Ishikawa (cell line): ENCODE measurements at regions not wholly inside any gene's neighbourhood (a gene's known extent, or its start where the extent isn't known, plus 50 kb on each side); places are given as distances from the start of the nearest gene placed in this dataset.

ENCODE experiments used
- CEBPB ChIP-seq: IDR thresholded peaks from 2 replicates; pipeline ENCODE4 v1.6.1; 2012
- CREB1 ChIP-seq: IDR thresholded peaks from 2 replicates; pipeline ENCODE4 v1.6.1; 2012; ENCODE audit warnings: low read depth
- EGR1 ChIP-seq: IDR thresholded peaks from 2 replicates; pipeline ENCODE4 v1.6.1; 2012
- EP300 ChIP-seq: IDR thresholded peaks from 2 replicates; pipeline ENCODE4 v1.6.1; 2012; ENCODE audit warnings: borderline replicate concordance
- FOXM1 ChIP-seq: IDR thresholded peaks from 2 replicates; pipeline ENCODE4 v1.6.1; 2012; ENCODE audit warnings: low read depth, borderline replicate concordance
- NFIC ChIP-seq: IDR thresholded peaks from 2 replicates; pipeline ENCODE4 v1.6.1; 2012
- RAD21 ChIP-seq: IDR thresholded peaks from 2 replicates; pipeline ENCODE4 v1.6.1; 2012; ENCODE audit warnings: low read depth
- TAF1 ChIP-seq: IDR thresholded peaks from 2 replicates; pipeline ENCODE4 v1.6.1; 2012; ENCODE audit warnings: low read depth, mild to moderate bottlenecking
- TCF12 ChIP-seq: IDR thresholded peaks from 2 replicates; pipeline ENCODE4 v1.6.1; 2012; ENCODE audit warnings: low read depth
- TEAD4 ChIP-seq: IDR thresholded peaks from 2 replicates; pipeline ENCODE4 v1.6.1; 2012
- YY1 ChIP-seq: IDR thresholded peaks from 2 replicates; pipeline ENCODE4 v1.6.1; 2012; ENCODE audit warnings: low read depth
- ZBTB7A ChIP-seq: IDR thresholded peaks from 2 replicates; pipeline ENCODE4 v1.6.1; 2012; ENCODE audit warnings: low read depth
- TF ChIP-seq, protein P1 (sequence below): IDR thresholded peaks from 2 replicates; pipeline ENCODE4 v1.6.1; 2012
- TF ChIP-seq, protein P2 (sequence below): IDR thresholded peaks from 2 replicates; pipeline ENCODE4 v1.6.1; 2012
- TF ChIP-seq, protein P3 (sequence below): IDR thresholded peaks from 2 replicates; pipeline ENCODE4 v1.6.1; 2012; ENCODE audit warnings: low read depth, mild to moderate bottlenecking

DNA sequence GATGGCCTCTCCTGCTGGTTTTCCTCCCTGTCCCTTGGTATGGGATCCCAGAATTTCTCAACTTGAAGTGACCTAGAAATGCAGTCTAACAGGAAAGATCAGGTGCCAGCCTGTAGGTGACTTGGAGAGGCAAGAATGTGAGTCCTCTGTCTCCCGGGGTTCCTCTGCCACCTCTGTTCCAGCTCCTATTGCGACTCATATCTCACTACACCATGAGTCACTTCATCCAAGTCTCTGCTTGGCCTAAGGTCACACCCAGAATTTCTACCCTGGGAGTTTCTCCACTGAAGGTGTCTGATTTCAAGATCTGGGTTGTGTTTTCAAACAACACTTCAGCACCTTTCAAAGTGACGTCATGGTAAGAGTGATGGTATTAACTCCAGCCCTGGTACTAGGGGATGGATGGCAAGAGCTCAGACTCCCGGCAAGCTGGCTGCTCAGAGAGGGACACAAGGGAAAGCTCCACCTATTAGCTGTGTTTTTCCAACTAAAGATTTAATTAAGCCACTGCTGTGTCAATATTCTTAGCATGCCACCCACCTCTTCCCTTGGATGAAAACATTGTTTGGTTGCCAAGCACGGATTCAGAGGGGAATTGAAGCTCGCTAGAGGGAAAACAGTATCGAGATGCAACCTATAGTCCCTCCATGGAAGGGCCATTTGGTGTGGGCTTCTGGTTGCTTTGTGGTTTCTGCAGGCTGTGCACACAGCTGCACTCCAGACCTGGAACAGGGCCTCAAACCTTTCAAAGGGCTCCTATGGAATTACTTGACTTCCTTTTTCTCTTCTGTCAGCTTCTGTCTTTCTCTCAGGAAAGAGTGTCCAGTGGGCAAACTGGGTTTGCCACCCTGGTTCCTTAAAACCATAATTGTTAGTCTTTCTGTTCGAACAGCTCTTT lies 205.7 kb downstream of the GAS1 start:
- no peak for TF ChIP-seq FOXM1
- TF ChIP-seq, protein P1, sequence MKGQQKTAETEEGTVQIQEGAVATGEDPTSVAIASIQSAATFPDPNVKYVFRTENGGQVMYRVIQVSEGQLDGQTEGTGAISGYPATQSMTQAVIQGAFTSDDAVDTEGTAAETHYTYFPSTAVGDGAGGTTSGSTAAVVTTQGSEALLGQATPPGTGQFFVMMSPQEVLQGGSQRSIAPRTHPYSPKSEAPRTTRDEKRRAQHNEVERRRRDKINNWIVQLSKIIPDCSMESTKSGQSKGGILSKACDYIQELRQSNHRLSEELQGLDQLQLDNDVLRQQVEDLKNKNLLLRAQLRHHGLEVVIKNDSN: no peak
- TF ChIP-seq CREB1: no peak
- TF ChIP-seq, protein P2, sequence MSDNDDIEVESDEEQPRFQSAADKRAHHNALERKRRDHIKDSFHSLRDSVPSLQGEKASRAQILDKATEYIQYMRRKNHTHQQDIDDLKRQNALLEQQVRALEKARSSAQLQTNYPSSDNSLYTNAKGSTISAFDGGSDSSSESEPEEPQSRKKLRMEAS: no peak
- no peak for TF ChIP-seq RAD21
- no peak for TF ChIP-seq ZBTB7A
- TF ChIP-seq TCF12: no peak
- 0 out of 2 replicates have a peak, but pooled peaks have one; percentile 26 for TF ChIP-seq TEAD4

DNA sequence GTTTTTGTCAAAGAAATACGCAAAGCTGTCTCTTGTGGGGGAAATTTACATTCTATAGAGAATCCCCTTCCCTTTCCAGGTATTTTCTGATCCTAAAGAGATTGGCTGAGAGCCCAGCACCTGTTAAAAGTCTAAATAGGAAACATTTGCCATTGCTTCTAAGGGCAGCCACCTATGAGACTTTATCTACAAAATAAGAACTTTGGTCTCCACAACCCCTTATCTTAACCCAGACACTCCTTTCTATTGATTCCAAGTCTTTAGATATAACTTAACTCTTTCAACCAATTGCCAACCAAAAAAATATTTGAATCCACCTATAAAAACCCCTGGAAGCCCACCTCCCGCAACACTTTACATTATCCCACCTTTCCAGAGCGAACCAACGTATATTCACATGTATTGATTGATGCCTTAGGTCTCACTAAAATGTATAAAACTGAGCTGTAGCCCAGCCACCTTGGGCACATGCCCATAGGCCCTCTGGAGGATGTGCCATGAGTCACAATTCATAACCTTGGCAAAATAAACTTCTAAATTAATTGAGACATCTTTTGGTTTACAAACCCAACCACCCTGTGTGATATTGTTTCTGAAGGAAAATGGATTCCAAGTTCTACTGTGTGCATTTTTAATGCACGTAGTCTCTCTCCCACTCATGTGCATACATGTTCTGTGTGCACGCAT lies 211.4 kb downstream of the GAS1 start:
- TF ChIP-seq EP300 (no peak), EGR1 (no peak), CREB1 (no peak), FOXM1 (no peak), NFIC (no peak), RAD21 (no peak), CEBPB (no peak), TAF1 (no peak), TCF12 (no peak), ZBTB7A (no peak)
- TF ChIP-seq, protein P2: no peak
- TF ChIP-seq, protein P1: no peak
- TF ChIP-seq, protein P3, sequence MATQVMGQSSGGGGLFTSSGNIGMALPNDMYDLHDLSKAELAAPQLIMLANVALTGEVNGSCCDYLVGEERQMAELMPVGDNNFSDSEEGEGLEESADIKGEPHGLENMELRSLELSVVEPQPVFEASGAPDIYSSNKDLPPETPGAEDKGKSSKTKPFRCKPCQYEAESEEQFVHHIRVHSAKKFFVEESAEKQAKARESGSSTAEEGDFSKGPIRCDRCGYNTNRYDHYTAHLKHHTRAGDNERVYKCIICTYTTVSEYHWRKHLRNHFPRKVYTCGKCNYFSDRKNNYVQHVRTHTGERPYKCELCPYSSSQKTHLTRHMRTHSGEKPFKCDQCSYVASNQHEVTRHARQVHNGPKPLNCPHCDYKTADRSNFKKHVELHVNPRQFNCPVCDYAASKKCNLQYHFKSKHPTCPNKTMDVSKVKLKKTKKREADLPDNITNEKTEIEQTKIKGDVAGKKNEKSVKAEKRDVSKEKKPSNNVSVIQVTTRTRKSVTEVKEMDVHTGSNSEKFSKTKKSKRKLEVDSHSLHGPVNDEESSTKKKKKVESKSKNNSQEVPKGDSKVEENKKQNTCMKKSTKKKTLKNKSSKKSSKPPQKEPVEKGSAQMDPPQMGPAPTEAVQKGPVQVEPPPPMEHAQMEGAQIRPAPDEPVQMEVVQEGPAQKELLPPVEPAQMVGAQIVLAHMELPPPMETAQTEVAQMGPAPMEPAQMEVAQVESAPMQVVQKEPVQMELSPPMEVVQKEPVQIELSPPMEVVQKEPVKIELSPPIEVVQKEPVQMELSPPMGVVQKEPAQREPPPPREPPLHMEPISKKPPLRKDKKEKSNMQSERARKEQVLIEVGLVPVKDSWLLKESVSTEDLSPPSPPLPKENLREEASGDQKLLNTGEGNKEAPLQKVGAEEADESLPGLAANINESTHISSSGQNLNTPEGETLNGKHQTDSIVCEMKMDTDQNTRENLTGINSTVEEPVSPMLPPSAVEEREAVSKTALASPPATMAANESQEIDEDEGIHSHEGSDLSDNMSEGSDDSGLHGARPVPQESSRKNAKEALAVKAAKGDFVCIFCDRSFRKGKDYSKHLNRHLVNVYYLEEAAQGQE: no peak

DNA sequence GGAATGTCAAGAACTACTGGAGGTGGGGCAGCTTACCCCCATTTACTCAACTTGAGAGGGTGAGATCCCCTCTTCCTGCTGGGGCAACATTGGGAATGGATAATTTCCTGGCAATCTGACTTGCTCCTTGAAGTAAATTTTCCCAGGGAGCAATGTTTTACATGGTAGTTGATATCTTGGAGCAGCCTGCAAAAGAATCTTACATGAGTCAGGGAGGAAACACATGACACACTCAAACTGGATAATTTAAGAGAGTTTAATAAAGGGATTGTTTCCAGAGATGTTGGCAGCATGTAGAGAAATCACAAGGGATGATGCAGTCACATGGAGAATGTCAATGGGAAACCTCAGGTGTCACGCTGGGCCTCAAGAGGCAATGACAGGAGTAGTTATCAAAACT lies 212.5 kb downstream of the GAS1 start:
- TF ChIP-seq NFIC (no peak), RAD21 (no peak), TCF12 (no peak), TEAD4 (no peak), TAF1 (no peak), EP300 (no peak), CEBPB (no peak), YY1 (no peak)

DNA sequence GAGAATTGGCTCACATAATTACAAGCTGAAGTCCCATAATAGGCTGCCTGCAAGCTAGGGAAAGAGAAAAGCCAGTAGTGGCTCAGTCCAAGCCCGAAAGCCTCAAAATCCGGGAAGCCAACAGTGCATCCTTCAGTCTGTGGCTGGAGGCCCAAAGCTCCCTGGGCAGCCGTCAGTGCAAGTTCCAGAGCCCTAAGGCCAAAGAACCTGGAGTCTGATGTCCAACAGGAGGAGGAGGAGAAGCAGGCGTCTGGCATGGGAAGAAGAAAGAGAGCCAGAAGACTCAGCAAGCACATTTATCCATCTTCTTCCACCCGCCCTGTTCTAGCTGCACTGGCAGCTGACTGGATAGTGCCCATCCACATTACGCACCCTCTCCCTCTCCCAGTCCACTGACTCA lies 213.4 kb downstream of the GAS1 start:
- TF ChIP-seq FOXM1 (no peak), CEBPB (no peak), YY1 (no peak), RAD21 (no peak), EP300 (no peak), EGR1 (no peak), TAF1 (no peak), TEAD4 (no peak), ZBTB7A (no peak)
- TF ChIP-seq, protein P2: no peak
- TF ChIP-seq, protein P3: no peak
- TF ChIP-seq, protein P1: no peak

DNA sequence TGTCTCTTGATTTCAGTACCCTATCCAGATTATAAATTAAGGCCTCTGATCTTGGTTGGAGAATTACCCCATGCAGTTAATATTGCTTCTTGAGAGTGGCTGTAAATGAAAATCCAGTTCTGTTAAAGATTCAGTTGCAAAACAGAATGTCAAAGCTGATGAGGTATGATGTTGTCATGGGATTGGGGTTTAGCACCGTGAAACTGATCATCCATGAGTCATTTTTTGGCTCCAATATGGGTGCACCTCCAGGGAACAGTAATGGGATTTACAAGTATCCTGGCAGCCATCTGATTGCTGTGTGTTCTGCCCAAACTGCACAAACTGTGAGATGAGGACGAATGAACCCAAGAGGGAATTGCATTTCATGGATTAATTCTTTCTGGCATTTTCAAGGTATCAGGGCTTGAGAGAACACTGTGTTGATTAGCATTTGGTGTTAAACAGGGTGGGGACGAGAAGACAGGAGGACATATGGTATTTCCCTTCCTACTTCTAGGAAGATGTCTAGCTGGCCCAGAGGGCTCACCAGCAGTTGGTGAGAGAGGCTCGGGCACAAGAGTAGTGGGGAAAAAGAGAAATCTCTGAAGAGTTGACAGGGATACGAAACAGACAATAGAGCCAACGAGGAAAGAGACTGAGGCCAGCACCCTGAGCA lies 214.7 kb downstream of the GAS1 start:
- TF ChIP-seq, protein P3: no peak
- TF ChIP-seq RAD21: no peak
- TF ChIP-seq CREB1: no peak
- TF ChIP-seq, protein P2: no peak
- TF ChIP-seq EGR1: no peak
- TF ChIP-seq CEBPB: no peak
- TF ChIP-seq, protein P1: no peak
- no peak for TF ChIP-seq ZBTB7A
